ENCODE measurements at regions not wholly inside any gene's neighbourhood (a gene's known extent, or its start where the extent isn't known, plus 50 kb on each side); places are given as distances from the start of the nearest gene placed in this dataset.

DNA sequence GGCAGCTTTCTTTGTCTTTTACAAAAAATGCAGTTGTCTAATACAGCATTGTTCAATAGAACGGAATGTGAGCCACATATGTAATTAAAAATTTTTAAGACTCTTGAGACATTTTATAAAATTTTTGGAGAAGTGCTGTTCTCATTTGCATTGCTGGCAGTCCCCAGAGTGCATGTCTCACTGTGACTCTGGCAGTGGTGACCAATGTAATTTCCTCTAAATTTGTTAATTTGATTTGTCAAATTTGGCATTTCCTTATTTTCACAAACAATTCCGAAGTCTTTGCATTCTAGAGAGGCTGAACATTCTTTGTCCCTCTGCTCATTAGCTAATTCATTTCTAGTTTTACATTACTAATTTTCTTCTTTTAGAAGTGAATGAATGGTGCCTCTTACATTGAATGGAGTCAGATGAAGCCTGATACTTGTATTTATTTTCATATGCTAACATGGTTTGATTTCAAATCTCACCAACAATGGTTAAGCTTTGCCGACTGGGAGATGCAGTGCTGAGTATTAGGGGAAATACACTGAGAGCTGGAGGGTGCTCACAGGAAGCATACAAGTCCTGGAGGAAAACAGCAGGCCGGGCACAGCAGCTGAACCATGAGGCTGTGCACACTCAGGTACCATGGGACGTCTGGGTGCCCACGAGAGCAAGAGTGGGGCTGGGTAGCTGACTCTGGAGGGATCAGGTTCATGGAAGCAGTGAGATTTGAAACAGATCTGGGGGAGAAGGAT lies 68.5 kb upstream of the ARMC2 start:
- ATAC-seq (no peak), DNase-seq (no peak)
- Mint-ChIP-seq H3K27ac (no peak overlapping the region), H3K4me3 (no peak overlapping the region), H3K9me3 (no peaks in the 10 kb centered on the region), H3K36me3 (ENCODE audit: low read depth) (no peaks in the 10 kb centered on the region), H3K4me1 (ENCODE audit: low read depth) (peaks cover 9% of the 10 kb centered on the region), H3K27me3 (no peaks in the 10 kb centered on the region)
- ChIA-PET POLR2A (interaction anchor here (1.3 kb wide), 1 partner anchor 55 kb away, joined by 3 read pairs; no protein-coding TSS in a partner anchor), CTCF (interaction anchor here (1.0 to 1.9 kb wide), 4 partner anchors 223 to 293 kb away, joined by 3 to 5 read pairs (median 4); no protein-coding TSS in a partner anchor)
- intact Hi-C loops (cut with micrococcal nuclease) = no loop called here
- TF ChIP-seq, protein P1, sequence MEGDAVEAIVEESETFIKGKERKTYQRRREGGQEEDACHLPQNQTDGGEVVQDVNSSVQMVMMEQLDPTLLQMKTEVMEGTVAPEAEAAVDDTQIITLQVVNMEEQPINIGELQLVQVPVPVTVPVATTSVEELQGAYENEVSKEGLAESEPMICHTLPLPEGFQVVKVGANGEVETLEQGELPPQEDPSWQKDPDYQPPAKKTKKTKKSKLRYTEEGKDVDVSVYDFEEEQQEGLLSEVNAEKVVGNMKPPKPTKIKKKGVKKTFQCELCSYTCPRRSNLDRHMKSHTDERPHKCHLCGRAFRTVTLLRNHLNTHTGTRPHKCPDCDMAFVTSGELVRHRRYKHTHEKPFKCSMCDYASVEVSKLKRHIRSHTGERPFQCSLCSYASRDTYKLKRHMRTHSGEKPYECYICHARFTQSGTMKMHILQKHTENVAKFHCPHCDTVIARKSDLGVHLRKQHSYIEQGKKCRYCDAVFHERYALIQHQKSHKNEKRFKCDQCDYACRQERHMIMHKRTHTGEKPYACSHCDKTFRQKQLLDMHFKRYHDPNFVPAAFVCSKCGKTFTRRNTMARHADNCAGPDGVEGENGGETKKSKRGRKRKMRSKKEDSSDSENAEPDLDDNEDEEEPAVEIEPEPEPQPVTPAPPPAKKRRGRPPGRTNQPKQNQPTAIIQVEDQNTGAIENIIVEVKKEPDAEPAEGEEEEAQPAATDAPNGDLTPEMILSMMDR (IDR thresholded peaks at IDR 0.05) = no peak

GRCh38 chr6:108780784-108781183 lies 67.4 kb upstream of the ARMC2 start:
- ChIA-PET POLR2A (interaction anchor here (0.6 kb wide), 1 partner anchor 1696 kb away, joined by 3 read pairs; no protein-coding TSS in a partner anchor), CTCF (interaction anchor here (0.8 to 1.0 kb wide), 2 partner anchors 238 to 292 kb away, joined by 3 to 4 read pairs; no protein-coding TSS in a partner anchor)
- intact Hi-C loops (cut with micrococcal nuclease) = no loop called here
- Mint-ChIP-seq H3K27ac (no peak overlapping the region), H3K36me3 (ENCODE audit: low read depth) (no peaks in the 10 kb centered on the region), H3K4me3 (no peak overlapping the region), H3K9me3 (no peaks in the 10 kb centered on the region), H3K4me1 (ENCODE audit: low read depth) (peaks cover 9% of the 10 kb centered on the region), H3K27me3 (no peaks in the 10 kb centered on the region)
- ATAC-seq (no peak), DNase-seq (no peak)
- TF ChIP-seq, protein P1 (IDR thresholded peaks at IDR 0.05) = no peak

- Mint-ChIP-seq H3K4me1 (ENCODE audit: low read depth) (peaks cover 9% of the 10 kb centered on the region), H3K27me3 (no peaks in the 10 kb centered on the region), H3K27ac (no peak overlapping the region), H3K9me3 (no peaks in the 10 kb centered on the region), H3K4me3 (peak overlapping the region; percentile 67), H3K36me3 (ENCODE audit: low read depth) (no peaks in the 10 kb centered on the region)
- DNase-seq (peak; percentile 20), ATAC-seq (no peak)
- POLR2A ChIA-PET = no interaction called here
- intact Hi-C loops (cut with micrococcal nuclease) = loop anchor here (1.0 kb wide), 1 partner anchor 239 kb away; no protein-coding TSS in a partner anchor
- TF ChIP-seq, protein P1 (IDR thresholded peaks at IDR 0.05) = no peak
- CTCF ChIA-PET = interaction anchor here (0.6 to 1.1 kb wide), 10 partner anchors 19 to 1490 kb away, joined by 3 to 17 read pairs (median 3); no protein-coding TSS in a partner anchor
These were observed 66.7 kb upstream of the ARMC2 start for GRCh38 chr6:108781419-108782100.

DNA sequence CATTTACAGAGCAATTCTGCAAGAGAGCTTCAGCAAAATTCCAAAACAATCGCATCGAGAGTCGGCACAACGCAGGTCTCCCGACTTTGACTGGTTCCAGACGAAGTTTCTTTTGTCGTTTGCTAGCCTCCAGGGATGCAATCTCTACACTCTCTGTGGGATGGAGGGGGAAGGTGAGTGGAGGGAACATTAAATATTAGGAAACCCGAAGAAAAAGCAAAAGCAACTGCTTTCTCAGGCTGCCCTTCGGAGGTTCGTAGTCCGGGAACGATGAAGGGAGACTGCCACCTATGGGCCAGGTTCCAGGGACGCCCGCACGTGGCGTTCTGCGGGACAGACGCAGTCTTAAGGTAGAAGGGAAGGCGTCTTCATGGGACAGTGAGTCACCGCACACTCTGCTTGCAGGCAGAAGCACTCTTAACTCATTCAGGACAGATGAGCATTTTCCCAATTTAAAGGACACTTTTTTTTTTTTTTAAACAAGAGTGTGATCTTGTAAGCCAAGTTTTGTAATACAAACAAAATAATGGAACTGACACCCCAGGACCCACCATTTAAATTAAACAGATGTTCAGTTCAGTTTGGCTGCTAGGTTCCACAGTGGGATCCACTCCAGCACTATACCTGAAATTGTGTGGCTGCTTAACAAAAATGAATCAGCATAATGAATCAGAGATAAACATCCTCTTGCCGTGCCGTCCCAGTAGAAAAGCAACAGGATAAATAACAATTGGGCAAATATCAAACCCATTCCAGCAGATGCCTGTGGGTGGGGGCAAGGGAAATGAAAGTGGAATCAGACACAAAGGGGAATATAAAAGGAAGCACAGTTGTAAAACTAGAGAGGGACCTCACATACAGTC lies 65.8 kb upstream of the ARMC2 start:
- no peaks in the 10 kb centered on the region for H3K9me3 Mint-ChIP-seq
- intact Hi-C loops (cut with micrococcal nuclease) = loop anchor here (1.0 kb wide), 1 partner anchor 240 kb away; no protein-coding TSS in a partner anchor
- H3K4me1 Mint-ChIP-seq (ENCODE audit: low read depth) = peaks cover 9% of the 10 kb centered on the region
- no peak overlapping the region for H3K27ac Mint-ChIP-seq
- ChIA-PET POLR2A (interaction anchor here (0.9 kb wide), 1 partner anchor 12 kb away, joined by 4 read pairs; no protein-coding TSS in a partner anchor), CTCF (interaction anchor here (0.6 to 4.0 kb wide), 15 partner anchors 13 to 1489 kb away, joined by 3 to 22 read pairs (median 3); no protein-coding TSS in a partner anchor)
- peak; percentile 100 for ATAC-seq
- no peaks in the 10 kb centered on the region for H3K27me3 Mint-ChIP-seq
- TF ChIP-seq, protein P1 (IDR thresholded peaks at IDR 0.05) = peak; percentile 74
- H3K4me3 Mint-ChIP-seq = peak overlapping the region; percentile 67
- peak; percentile 89 for DNase-seq
- no peaks in the 10 kb centered on the region for H3K36me3 Mint-ChIP-seq (ENCODE audit: low read depth)

All from activated CD8-positive, alpha-beta T cell treated with anti-CD3 and anti-CD28 coated beads for 36 hours (primary cell).